Retina (tissue), 1 donor: ENCODE measurements at regions not wholly inside any gene's neighbourhood (a gene's known extent, or its start where the extent isn't known, plus 50 kb on each side); places are given as distances from the start of the nearest gene placed in this dataset.

ENCODE experiments used
- DNase-seq: peaks from one replicate; pipeline ENCODE4 v3.0.0-alpha.2; 2016

DNA sequence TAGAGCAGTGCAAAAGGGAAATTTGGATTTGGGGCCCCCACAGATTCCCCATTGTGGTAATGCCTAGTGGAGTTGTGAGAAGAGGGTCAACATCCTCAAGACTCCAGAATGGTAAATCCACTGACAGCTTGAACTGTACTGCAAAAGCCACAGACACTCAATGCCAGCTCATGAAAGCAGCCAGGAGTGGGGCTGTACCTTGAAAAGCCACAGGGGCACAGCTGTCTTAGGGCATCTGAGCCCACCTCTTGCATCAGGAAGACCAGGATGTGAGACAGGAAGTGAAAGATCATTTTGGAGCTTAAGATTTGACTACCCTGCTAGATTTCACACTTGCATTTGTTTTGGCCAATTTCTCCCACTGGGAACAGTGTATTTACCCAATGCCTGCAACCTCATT is 1548.9 kb upstream of the PCDH20 start:
- no peak for DNase-seq

DNA sequence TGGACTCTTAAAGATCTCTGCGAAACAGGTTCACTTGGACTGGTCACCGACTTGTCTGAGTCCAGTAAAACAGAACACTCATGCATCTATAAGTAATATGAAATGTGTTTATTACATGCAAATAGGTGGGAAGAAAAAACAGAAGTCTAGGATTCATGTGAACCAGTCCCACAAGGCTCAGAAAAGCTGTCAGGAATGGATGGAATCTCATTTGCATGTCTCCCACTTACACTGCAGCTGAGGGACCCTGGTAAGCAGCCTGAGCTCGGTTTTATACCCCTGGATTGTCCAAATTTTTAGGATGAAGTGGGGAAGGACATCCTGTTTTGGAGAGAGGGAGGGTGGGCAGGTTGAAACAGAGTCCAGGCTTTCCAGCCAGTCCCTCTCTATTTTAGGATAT is 1545.1 kb upstream of the PCDH20 start:
- no peak for DNase-seq

DNA sequence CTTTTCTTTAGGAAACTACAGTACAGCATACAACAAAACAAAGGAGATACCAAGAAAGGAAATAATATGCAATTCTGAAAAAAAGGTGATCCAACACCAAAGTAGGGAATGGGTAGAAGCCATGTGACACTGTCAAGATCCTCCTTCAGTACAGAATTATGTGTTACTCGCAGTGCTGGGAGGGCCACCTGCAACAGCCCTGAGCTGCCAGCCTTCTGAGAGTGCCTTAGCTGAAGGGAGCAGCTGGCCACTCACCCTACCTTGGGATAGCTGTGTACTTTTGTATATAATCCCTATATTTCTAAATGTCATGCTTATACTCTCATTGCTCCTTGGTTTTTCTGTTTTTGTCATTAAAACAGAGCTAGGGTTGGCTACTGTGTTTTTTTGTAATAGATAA is 1518.2 kb upstream of the PCDH20 start:
- DNase-seq, result no peak

DNA sequence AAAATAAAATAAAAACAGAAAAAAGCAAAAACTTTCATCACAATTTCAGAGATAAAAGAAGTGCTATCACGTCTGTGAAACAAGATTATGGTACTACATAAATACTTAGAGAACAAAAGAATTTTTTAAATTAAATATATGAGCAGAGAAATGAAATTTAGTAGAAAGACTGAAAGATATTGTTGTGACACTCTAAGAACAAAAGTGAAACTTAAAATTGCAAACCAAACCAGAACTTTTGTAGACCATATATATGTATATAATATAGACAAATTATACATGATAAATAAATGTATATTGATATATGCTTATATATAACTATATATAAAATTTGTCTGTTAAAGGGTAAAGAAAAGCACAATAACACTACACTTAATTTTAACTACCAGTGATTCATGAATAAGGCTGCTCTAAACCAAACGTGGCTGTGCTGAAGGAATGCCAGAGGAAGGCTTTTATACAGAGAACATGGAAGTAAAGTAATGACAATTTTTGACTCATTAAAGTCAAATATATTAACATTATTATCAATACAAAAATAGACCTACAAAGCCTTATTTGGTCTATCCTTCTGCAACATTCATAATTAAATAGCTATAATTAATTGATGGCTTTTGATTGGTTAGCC is 1516.7 kb upstream of the PCDH20 start:
- no peak for DNase-seq

DNA sequence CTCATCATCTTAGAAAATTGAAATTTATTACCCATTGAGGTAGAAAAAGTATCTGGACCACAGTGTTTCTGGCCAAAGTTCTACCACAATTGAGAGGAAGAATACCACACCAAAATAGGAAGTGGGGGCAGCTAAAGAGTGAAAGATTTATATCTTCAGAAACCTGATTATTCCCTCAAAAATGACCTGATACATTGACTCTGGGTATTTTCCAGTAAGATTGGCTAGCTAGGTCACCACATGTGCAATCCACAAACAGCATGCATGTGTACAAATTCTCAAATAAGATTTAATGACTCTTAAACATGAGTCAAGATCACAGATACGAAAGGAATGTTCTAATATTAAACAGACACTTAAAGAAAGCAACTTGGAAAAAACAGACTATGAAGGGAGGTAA is 1516.2 kb upstream of the PCDH20 start:
- DNase-seq, result no peak

DNA sequence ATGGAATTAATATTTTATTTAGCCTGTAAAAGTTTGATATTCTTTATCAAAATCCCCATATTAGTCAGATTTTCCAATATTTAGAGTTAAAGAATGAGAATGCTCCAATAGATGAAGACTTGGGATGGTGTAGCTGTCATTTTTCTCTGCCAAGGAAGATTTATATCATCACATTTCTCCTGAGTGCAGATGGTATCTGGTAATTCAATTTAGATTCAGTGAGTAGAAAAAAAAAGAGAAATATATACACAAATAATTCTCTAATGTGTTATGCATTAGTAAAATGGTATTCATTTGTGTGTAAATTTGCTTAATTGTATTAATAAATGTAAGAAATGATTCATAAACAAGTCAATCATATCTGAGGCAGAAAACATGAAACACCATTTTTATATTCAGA is 1508.7 kb upstream of the PCDH20 start:
- DNase-seq, result no peak

DNA sequence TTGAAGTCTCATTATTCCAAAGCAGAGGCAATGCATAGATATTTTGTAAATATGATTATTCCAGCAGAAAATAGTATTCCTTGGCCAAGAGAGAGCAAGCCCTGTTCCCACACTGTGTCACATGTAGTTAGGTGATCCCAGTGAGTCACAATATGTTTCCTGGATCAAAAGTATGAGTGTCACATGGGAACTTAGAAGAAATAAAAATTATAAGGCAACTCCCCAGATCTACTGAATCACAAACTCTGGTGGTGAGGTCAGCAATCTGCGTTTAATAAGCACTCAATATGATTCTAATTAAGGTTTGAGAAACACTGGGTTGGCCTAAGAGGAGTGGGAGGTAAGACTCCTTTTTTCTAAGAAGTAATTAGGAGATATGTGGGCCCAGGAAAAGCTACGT is 1504.5 kb upstream of the PCDH20 start:
- no peak for DNase-seq

DNA sequence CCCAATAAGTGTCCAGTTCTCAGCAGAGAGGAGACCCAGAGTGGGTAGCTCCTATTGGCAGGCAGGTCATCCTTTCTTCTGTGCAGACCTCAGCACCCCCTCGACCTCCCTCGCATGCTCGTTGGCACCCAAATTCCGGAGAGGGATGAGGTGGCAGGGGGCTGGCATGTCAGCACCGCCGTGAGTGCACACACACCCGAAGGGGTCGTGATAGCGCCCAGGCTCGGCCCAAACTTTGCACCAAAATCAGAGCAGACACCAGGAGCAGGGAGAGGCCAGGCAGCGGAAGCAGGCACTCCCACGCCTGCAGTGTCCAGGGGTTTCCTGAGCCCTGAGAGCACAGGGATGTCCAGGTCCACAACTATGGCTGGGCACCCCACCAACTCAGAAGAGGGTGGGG is 1503.8 kb upstream of the PCDH20 start:
- no peak for DNase-seq

DNA sequence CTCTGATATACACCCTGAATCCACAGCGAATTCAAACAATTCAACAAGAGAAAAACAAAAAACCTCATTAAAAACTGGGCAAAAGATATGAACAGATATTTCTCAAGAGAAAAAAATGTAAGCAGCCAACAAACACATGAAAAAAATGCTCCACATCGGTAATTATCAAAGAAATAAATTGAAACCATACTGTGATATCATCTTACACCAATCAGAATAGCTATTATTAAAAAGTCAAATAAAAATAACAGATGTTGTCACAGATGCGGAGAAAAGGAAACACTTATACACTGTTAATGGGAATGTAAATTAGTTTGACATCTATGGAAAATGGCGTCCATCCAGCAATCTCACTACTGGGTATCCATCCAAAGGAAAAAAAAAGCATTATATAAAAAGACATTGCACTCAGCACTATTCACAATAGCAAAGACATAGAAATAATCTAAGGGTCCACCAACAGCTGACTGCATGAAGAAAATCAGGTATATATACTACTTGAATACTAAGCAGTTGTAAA is 1495.0 kb upstream of the PCDH20 start:
- no peak for DNase-seq

DNA sequence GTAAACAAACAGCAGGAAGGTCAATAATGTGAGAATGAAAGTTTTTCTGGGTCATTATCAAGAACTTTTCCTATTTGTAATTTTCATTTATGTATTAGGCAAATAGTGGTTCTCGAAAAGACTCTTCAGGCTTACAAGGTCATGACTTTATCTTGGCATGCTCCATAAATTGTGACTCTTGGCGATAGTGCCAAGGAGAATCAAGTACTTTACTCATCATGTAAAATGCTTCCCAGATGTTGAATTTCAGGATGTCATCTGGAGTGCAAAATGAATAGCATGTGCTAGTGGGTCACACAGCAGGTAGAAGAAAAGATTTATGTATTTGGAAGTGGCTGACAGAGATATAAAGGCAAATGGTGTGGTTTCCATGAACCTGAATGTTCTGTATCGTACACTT is 1492.7 kb upstream of the PCDH20 start:
- no peak for DNase-seq

DNA sequence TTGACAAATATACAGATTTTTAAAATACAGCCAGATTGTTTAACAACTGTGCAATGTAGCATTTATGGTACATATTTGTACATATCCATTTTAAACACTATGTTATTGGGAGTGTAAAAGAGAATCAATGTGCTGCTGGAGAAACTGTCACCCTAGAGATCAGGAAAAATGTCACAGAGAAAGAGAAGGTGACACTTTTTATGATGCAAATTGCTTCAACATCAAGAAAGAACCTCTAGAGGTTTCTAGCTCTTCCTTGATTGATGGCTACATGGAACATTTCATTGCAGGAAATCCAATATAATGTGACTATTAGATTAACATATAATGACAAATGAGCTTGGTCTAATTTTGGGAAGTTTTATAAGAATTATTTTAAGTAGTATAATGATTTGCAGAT is 1491.2 kb upstream of the PCDH20 start:
- no peak for DNase-seq

DNA sequence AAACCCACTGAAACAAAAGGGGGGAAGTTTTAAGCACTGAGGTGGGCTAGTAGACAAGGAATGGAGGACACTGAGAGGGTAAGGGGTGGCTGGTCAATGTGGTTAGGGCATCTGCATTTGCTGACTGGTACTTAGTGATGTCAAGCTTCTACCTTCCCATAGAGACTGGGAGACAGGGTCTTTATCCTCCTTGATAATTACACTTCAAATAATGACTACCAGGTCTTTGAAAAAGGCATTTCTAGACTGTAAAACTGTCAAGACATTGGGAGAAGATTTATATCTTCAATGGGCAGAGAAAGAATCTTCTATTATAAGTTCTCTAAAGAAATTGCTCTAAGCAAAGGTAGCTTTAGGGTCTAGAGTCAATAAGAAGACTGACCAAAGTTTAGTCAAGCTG is 1490.8 kb upstream of the PCDH20 start:
- DNase-seq, result no peak

DNA sequence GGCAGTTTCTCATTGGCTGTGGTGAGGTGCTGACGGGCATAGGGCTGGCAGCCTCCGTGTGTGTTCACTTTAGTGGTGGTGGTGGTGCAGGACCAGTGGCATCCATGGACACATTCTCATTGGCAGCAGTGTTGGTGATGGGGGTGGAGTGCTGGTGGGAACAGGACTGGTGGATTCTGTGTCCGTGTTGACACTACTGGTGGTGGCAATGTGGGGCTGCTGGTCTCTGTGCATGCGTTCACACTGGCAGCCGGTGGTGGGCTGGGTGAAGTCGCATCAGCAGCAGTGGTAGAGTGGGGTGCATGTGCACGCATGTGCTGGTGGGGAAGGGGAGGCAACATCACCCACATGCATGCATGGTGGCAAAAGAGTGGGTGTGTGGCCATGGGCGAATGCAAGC is 1471.4 kb upstream of the PCDH20 start:
- no peak for DNase-seq

DNA sequence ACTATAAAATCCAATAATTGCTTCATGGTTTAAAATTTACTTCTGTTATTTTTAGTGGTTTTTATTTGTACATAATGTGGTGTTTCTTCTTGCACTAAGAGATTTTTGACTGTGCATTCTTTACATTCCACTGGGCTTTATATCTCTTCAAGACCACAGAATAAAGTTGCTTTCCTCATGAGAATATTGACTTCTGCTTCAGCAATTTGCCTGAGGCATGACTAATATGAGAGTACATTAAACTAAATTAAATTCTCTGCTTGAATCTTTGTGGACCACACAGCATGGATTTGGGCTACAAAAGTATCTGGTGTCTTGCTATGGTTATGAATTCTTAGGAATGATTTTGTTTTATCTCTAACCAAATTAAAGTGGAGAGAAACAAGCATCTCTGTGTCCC is 1463.4 kb upstream of the PCDH20 start:
- no peak for DNase-seq

DNA sequence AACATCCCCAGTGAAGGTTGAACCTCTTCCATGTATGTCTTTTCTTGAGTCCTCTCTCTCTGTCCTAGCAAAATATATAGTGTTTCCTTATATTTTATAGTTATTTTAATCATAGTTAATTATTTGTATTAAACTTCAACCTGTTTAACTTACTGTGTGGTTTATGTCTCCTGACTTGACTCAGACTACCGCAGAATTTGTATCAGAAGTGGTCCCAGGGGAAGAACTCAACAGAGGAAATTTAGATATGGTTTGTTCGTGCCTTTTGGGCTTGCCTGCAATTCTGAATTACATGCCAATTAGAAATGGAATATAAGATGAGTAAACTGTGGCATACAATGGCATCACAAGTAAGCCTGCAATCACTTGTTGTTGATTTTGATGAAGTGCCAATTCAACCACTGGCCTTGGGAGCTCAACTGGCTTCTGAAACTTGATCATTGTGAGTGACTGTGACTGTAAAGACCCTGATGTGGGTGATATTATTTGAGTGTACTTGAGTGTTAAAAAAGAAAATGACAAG is 1459.5 kb upstream of the PCDH20 start:
- no peak for DNase-seq

DNA sequence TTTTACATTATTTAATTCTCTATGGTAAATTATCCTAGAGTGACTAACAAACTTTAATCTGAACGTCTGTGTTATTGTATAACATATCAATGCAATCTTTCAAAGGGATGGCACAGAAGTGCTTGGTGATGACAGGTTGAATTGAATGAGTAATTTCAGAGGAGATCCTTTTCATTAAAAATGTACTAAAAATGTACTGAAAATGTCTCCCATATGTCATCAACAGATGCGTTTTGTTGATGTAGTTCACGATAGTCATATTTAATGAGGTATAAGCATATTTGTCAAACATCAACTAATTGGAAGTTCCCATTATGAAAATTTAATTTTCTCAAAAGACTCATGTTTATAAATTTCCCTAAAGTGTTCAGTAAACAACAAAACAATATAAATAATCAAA is 1434.7 kb upstream of the PCDH20 start:
- DNase-seq, result no peak

DNA sequence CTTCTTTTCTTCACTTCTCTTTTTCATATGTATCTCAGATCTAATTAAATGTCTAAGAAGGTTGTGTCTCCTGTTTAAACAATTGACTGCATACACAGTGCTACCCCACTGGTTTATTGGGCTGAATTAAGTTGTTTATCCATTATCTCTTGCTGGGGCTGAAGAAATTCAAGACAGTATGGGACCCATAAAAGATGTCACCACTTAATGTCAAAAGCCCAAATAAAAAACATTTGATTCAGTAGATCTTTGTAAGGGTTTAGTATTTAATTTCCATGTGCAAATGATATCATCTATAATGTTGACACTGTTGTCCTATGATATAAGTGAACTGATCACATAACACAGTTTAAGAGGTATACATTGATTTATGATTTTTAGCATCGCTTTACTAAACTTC is 1431.9 kb upstream of the PCDH20 start:
- no peak for DNase-seq

DNA sequence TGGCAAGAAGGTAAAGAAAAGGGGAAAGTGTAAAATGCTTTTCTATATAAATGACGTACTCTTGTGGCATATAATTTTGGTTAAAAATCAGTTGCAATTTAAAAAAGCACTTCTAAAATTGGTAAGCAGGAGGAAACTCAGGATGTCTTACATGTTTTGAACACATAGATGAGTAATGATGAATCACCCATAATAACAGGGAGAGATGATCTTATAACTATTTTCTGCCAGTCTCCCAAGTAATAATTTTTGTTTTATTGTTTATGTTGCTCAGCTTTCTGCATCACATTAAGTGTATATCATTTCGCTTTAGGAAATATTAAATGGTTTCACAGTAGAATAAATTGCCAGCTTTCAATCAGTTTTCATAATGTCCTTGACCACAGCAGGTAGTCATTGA is 1430.7 kb upstream of the PCDH20 start:
- DNase-seq, result no peak

DNA sequence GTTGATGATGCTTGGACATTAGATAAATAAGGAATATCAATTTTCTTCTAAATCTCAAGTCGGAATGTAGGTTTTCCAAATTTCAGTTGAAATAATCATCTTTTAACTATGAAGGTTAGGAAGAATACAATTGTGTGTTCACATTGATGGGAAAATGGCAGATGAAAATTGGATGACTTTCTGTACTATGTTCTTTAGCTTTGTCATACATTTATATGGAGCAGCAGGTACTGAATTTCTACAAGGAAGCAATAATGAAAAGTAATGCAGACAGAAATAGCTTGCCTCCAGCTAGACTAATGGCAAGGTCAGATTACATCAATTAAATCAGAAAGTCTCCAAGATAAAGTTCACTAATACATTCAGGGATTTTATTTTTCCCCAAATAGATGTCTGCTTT is 1423.7 kb upstream of the PCDH20 start:
- no peak for DNase-seq

DNA sequence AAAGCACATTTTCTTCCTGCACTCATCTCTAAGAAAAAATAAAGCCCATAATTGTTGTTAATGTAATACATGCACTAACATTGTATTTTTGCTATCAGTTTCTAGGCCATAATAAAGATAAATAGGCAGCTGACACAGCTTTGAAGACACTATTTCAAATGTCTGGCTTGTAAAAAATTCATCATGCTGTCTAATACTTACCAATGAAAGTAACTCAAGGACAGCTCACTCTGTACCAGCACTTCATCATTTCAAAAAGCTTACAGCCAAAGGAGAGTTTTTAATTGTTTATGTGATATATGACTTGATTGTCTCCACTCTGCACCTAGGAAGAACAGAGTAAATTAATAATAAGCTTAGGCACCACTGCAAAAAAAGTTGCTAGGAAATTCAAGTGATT is 1423.3 kb upstream of the PCDH20 start:
- no peak for DNase-seq

DNA sequence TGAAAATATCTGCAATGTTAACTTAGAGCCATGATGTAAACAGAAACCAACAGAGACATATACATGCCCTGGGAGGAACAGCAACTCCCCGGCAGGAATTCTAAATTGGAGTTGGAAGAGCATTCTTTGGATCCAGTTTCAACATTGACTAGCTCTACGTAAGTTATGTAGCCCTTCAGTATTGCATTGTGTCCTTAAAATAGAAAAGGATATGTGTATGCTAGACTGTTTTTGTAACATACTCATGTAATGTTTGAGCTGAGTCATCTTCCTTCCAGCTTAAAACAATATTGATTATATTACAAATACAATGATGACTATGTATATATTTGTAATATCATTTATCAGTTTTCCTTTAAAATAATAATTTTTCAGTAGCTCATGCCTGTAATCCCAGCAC is 1422.2 kb upstream of the PCDH20 start:
- DNase-seq, result no peak

DNA sequence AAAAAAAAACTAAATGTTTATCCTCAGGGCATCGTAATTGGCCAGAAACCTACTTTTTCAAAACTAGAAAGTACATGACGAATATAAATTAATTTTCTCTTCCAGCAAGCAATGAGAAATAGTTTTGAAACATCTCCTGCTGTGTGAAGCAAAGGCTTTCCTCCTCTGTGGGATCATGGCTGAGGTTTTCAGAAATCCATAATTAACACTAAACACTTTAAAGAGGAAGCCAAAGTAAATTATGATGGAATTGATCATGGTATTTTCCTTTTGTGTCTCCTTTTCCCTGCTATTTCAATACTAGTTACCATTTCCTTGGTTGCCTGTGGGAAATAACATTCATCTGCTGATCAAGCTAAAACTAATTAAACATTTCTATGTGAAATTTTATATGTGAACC is 1413.8 kb upstream of the PCDH20 start:
- no peak for DNase-seq

DNA sequence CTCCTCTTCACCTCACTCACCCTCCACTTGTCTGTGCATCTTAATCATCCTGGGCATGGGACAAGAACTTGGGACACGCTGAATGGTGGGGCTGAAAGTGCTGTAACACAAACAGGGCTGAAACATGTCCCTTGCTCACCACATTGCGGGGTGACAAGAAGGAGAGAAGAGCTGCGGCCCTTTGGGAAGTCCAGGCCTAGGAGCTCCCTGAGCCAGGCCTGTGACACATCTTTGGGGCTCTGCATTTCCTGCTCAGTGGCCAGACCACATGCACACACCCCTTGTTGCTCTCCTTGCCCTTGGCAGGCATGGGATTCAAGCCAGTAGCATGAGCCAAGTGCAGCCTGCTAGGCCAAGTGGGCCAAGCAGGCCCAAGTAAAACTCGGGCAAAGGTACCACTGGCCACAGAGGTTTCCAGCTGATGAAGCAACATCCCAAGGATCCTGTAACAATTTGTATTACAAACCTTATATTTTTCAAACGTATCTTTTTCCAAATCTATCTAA is 1384.3 kb upstream of the PCDH20 start:
- no peak for DNase-seq

DNA sequence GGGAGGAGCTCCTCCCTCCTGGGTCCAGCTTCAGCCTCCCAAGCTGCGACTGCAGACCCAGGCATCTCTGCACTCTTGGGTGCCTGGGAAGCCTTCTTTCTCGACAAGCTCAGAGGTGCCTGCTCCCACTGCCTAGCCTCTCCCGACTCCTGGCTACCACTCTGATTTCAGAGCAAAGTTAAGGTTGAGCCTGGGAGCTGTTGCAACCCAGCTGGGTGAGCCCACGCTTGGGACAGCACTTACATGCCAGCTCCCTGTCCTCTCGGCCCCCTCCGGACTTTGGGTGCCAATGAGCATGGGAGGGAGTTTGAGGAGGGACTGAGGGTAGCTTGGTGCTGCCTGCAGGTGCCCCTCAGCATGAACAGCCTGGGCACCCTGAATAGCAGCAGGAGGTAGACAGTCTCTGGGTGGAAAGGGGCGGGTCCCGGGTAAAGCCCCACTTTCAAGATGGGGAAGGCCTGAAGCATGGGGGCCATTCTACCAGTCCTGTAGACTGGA is 1383.4 kb upstream of the PCDH20 start:
- no peak for DNase-seq

DNA sequence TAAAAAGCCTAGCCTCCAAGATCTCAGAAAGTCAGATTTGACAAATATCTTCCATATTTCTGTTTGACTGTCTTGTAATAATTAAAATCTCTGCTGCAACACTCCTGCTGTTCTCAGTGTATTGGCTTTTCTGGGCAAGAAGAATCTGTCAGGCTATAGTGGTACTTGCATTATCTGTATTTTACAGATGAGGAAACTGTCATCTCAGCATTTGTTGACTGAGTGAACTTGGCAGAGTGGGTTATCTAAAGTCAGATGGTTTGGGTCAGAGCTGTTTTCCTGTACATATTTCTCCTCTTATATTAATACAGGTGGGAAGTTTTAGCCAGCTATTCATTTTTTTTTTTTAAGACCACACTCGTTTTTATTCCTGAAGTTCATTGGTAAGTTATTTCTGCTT is 1378.2 kb upstream of the PCDH20 start:
- DNase-seq, result no peak
